Activated naive CD4-positive, alpha-beta T cell treated with anti-CD3 and anti-CD28 coated beads, Interleukin-2, amount 50 U/mL, for 16 hours (primary cell): ENCODE measurements at regions not wholly inside any gene's neighbourhood (a gene's known extent, or its start where the extent isn't known, plus 50 kb on each side); places are given as distances from the start of the nearest gene placed in this dataset.

ENCODE experiments used
- DNase-seq: peaks from one replicate; pipeline ENCODE4 v3.0.0-alpha.2; 2020

GRCh38 chr5:14090755-14091154 lies 52.4 kb upstream of the TRIO start:
- DNase-seq = no peak

DNA sequence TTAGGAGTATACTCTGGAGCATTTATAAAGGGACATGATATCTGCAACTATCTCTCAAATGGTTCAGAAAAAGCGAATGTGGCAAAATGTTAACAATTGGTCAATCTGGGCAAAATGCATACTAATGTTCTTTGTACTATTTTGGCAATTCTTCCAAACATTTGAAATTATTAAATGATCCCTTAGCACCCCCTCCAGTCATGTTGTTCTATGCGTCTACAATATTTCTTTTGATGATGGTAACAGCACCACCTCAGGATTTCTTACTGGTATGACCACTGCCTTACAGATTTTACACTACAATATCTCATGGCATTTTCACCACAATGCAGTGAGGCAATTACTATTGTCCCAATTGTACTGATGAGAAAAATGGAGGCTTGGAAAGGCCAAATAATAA lies 52.9 kb upstream of the TRIO start:
- no peak for DNase-seq

- no peak for DNase-seq
Measured at GRCh38 chr5:14089198-14089597, 53.9 kb upstream of the TRIO start.

DNA sequence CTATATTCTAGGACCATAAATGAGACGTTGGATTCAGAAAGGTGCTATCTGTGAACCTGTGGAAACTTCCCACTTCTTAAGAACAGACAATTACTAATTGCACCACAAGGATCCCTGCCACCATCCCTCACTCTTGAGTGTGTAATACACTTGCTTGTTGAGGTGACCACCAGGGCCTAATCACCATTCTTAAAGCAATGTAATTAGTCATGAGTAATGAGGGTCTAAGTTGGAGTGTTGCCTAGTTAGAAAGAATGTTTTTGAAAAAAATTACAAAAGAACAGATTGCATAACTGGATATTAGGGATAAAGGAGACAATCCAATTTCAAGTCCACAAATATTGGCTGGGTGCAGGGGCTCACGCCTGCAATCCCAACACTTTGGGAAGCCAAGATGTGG lies 56.9 kb upstream of the TRIO start:
- DNase-seq = no peak

- no peak for DNase-seq
Measured at GRCh38 chr5:14082973-14083372, 60.2 kb upstream of the TRIO start.

DNA sequence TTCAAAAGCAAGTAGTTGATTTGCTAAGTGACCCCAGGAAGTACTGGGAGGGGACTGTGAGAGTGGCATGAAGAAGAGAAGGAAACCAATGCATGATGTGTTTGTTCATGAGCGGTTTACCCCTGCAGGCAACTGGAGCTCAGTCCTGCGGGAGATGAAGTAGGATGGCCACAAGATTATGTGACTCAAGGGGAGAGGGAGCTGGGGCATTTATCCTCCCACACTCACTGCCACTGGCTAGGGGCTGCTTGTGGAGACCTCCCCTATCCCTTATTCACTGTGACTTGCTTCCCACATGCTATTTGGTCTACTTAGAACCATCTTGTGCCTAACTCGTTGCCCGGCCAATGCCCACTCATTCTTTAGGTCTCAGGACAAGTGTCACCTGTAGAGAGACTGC lies 60.6 kb upstream of the TRIO start:
- DNase-seq = no peak

DNA sequence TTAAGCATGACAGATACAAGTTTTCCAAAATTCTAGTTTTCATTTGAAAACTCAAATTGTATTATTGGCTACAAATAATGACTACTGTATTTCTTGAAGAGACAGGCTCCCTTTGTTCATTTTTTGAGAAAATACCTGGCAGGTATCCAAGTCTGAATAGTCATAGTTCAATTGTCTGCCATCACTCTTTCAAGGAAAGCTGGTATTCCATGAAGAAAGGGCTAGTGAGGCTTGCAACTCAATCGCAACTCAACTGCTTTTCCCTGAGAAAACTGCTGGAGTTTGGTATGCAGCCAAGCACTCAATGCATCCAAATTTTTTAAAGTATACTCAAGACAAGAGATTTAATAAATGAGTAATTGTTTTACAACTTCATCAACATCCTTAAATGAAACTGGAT lies 61.4 kb upstream of the TRIO start:
- no peak for DNase-seq

GRCh38 chr5:14078716-14079115 lies 64.4 kb upstream of the TRIO start:
- no peak for DNase-seq

- DNase-seq = no peak
Measured at GRCh38 chr5:14077501-14077900, 65.6 kb upstream of the TRIO start.

DNA sequence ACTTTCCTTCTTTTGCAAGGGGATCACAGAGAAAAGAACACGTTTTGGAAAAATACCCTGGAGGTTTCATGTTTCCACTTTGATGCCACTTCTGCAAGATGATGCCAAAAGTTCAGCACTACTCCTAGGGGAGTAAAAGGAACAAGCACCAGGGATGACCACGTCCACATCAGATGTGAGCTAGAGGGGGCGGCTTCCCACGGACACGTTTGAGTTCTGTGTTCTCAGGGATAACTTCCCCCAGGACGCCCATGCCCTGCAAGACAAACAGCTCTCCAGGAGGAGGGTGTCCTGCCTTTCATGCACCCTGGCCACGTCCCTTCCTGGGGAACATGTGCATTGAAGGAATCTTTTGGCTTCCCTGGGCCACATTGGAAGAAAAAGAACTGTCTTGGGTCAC lies 66.6 kb upstream of the TRIO start:
- no peak for DNase-seq

DNA sequence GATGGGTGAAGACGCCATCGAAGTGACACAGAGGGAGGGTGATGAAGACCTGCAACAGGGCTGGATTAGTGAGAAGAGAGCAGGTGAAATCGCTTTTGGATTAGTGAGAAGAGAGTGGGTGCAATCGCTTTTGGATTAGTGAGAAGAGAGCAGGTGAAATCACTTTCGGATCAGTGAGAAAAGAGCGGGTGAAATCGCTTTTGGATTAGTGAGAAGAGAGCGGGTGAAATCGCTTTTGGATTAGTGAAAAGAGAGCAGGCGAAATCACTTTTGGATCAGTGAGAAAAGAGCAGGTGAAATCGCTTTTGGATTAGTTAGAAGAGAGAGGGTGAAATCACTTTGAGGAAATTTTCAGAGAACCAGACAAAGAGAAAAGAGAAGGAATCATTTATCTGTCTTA lies 67.2 kb upstream of the TRIO start:
- DNase-seq = no peak

GRCh38 chr5:14071433-14071832 lies 71.7 kb upstream of the TRIO start:
- DNase-seq = no peak

GRCh38 chr5:14069021-14069420 lies 74.1 kb upstream of the TRIO start:
- DNase-seq = no peak

- no peak for DNase-seq
Measured at GRCh38 chr5:14068136-14068535, 75.0 kb upstream of the TRIO start.

- DNase-seq = no peak
Measured at GRCh38 chr5:14066326-14066725, 76.8 kb upstream of the TRIO start.

- DNase-seq = no peak
Measured at GRCh38 chr5:14064841-14065240, 78.3 kb upstream of the TRIO start.

DNA sequence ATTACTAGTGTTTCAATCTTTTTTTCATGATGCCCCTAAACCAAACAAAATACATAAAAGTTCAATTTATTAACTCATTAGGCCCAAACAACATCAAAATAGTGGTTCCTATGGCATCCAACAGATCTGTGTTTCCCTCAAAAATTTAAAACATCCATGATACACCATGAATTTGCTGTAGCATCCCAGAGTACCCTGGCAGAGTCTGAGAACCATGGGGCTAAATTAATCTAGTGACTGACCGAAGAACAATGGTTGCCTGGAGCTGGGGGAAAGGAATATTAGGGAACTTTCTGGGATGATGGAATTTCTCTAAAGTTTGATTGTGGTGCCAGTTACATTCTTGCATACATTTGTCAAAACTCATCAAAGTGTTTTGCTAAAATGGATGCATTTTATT lies 79.5 kb upstream of the TRIO start:
- DNase-seq = no peak

- DNase-seq = no peak
Measured at GRCh38 chr5:14063138-14063537, 80.0 kb upstream of the TRIO start.

GRCh38 chr5:14062178-14062577 lies 81.0 kb upstream of the TRIO start:
- DNase-seq = no peak

- DNase-seq = no peak
Measured at GRCh38 chr5:14061106-14061505, 82.0 kb upstream of the TRIO start.

GRCh38 chr5:14060218-14060617 lies 82.9 kb upstream of the TRIO start:
- DNase-seq = no peak

DNA sequence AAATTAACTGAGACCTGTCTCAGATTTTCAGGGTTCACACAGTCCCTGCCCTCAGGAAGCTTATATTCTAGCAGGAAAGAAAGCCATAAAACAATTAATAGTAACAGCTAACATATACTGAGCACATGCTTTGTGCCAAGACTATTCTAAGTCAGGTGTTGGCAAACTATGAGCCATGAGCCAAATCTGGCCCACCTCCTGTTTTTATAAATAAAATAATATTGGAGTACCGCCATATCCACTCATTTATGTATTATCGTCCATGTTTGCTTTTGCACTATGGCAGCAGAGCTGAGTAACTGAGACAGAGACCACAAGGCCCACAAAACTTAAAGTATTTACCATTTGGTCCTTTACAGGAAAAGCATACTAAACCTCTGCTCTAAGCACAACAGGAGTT lies 83.3 kb upstream of the TRIO start:
- DNase-seq = no peak

GRCh38 chr5:14057289-14057688 lies 85.9 kb upstream of the TRIO start:
- no peak for DNase-seq

GRCh38 chr5:14056039-14056438 lies 87.1 kb upstream of the TRIO start:
- DNase-seq = no peak

GRCh38 chr5:14054965-14055963 lies 87.9 kb upstream of the TRIO start:
- DNase-seq = no peak
